HepG2 (cell line): ENCODE measurements at regions not wholly inside any gene's neighbourhood (a gene's known extent, or its start where the extent isn't known, plus 50 kb on each side); places are given as distances from the start of the nearest gene placed in this dataset.

ENCODE experiments used
- ATAC-seq: fragments of 200-7000 bp; cut with Tn5 transposase; 3 replicates; pipeline ENCODE4 v1.9.1; 2020; ENCODE audit warnings: mild to moderate bottlenecking, moderate library complexity
- BruUV-seq: library from RNA; stranded (reverse); fragments of 400-500 nt; replicated peaks from 2 replicates; lab custom pipeline; 2021; lab: Mats Ljungman, UMichigan
- CTCF ChIA-PET: fragments of 300-600 bp; formaldehyde crosslinking; extraction: SDS; loops from one replicate; lab custom pipeline; 2021; ENCODE audit warnings: low total read pairs, inconsistent platforms, low intra/inter-chr PET ratio; lab: Yijun Ruan, JAX
- POLR2A ChIA-PET: fragments of 350-600 bp; sonication (Branson Sonifier 250); formaldehyde crosslinking; loops from one replicate; lab custom pipeline; 2020; ENCODE audit warnings: antibody characterized with exemption, inconsistent platforms; lab: Yijun Ruan, JAX
- DNase-seq: peaks from one replicate; pipeline ENCODE4 v3.0.0-alpha.2; 2015; ENCODE audit warnings: low spot score
- FAIRE-seq: peaks from 3 replicates; lab custom pipeline; 2011; peaks lifted over from hg19 to GRCh38; lab: Jason Lieb, UNC
- H2AFZ ChIP-seq: one replicate; pipeline ENCODE4 v1.6.1; 2011; ENCODE audit warnings: low read length, inconsistent platforms
- H3K27ac ChIP-seq: fragments of 300-600 bp; 3 replicates; pipeline ENCODE4 v1.8.0; 2011; ENCODE audit warnings: mixed run types, mild to moderate bottlenecking, mixed read lengths, low read length, inconsistent platforms; ENCODE audit not compliant: insufficient read depth; ENCODE audit errors: extremely low read length
- H3K27me3 ChIP-seq, 2 experiments: fragments of 200-600 bp in 1 of 2; 2 replicates in 1 of 2; 3 replicates in 1 of 2; pipeline versions ENCODE4 v1.6.0 to v1.8.0; 2011; ENCODE audit warnings: low read length in 2 of 2, mild to moderate bottlenecking in 2 of 2, moderate library complexity in 2 of 2, inconsistent platforms in 1 of 2; ENCODE audit not compliant: insufficient read depth in 2 of 2, control insufficient read depth in 1 of 2
- H3K36me3 ChIP-seq, 2 experiments: fragments of 200-600 bp in 1 of 2; replicated peaks in 1 of 2; 2 replicates in 1 of 2; 3 replicates in 1 of 2; pipeline versions ENCODE4 v1.5.1 to v1.8.0; 2011; ENCODE audit warnings: low read length in 2 of 2, inconsistent platforms in 1 of 2; ENCODE audit not compliant: insufficient read depth in 2 of 2, control insufficient read depth in 1 of 2
- H3K4me1 ChIP-seq: 2 replicates; pipeline ENCODE4 v1.5.1; 2012; ENCODE audit warnings: low read length, inconsistent platforms; ENCODE audit not compliant: insufficient read depth
- H3K4me2 ChIP-seq: 2 replicates; pipeline ENCODE4 v1.6.0; 2011; ENCODE audit warnings: low read depth, low read length, inconsistent platforms
- H3K4me3 ChIP-seq, 3 experiments: fragments of 200-600 bp in 1 of 3; sonication (generic), shearing (Covaris generic) in 1 of 3; replicated peaks in 1 of 3; 2 replicates each; pipeline ENCODE4 v1.5.1; 2011 to 2016; ENCODE audit warnings: low read length in 3 of 3, inconsistent platforms in 2 of 3, low read depth in 2 of 3, mild to moderate bottlenecking in 2 of 3, control low read depth in 1 of 3, mixed read lengths in 1 of 3; ENCODE audit not compliant: insufficient read depth in 1 of 3
- H3K79me2 ChIP-seq: one replicate; pipeline ENCODE4 v1.6.1; 2011; ENCODE audit warnings: low read length, inconsistent platforms; ENCODE audit not compliant: insufficient read depth
- H3K9ac ChIP-seq: 2 replicates; pipeline ENCODE4 v1.6.0; 2011; ENCODE audit warnings: mild to moderate bottlenecking, low read depth, low read length, inconsistent platforms; ENCODE audit not compliant: insufficient read depth
- H3K9me3 ChIP-seq: 2 replicates; pipeline ENCODE4 v1.5.1; 2012; ENCODE audit warnings: mild to moderate bottlenecking, low read length
- H4K20me1 ChIP-seq: 2 replicates; pipeline ENCODE4 v1.6.0; 2011; ENCODE audit warnings: inconsistent platforms, mild to moderate bottlenecking, low read length, moderate library complexity; ENCODE audit not compliant: insufficient read depth
- ATF7 ChIP-seq, 2 experiments: fragments of 450-650 bp in 1 of 2; sonication (generic) in 1 of 2; formaldehyde crosslinking in 1 of 2; IDR thresholded peaks; 2 replicates each; pipeline versions ENCODE4 v1.4.0 to v1.6.1; 2016 to 2020; ENCODE audit warnings: antibody characterized with exemption in 1 of 2, mild to moderate bottlenecking in 1 of 2, missing genetic modification reagents in 1 of 2
- DDIT3 ChIP-seq: sonication (generic); formaldehyde crosslinking; IDR thresholded peaks from 2 replicates; pipeline ENCODE4 v1.4.0; 2020; ENCODE audit warnings: mild to moderate bottlenecking, missing genetic modification reagents
- E2F5 ChIP-seq: sonication (generic); formaldehyde crosslinking; conservative IDR thresholded peaks from 2 replicates; pipeline ENCODE4 v1.4.0; 2020; ENCODE audit warnings: missing genetic modification reagents
- PTBP1 ChIP-seq: fragments of 200-400 bp; formaldehyde crosslinking; IDR thresholded peaks from 2 replicates; pipeline ENCODE4 v1.6.1; 2018; ENCODE audit warnings: low read length, low read depth; ENCODE audit not compliant: poor library complexity, severe bottlenecking
- RFX1 ChIP-seq: fragments of 450-650 bp; IDR thresholded peaks from 2 replicates; pipeline ENCODE4 v1.6.1; 2017
- ZBTB20 ChIP-seq: sonication (generic); formaldehyde crosslinking; IDR thresholded peaks from 2 replicates; pipeline ENCODE4 v1.8.1; 2023; ENCODE audit warnings: missing genetic modification reagents, low read depth, mild to moderate bottlenecking, borderline replicate concordance
- ZNF777 ChIP-seq: sonication (generic); formaldehyde crosslinking; IDR thresholded peaks from 2 replicates; pipeline ENCODE4 v1.4.0; 2020; ENCODE audit warnings: missing genetic modification reagents
- WGBS: methylation state at CpG from one replicate; pipeline ENCODE4 v1.1.6; 2017; ENCODE audit warnings: low lambda C conversion rate; 5-methylcytosine and 5-hydroxymethylcytosine counted together
- in situ Hi-C: cut with HindIII; loops from 2 replicates; pipeline ENCODE4 v1.10.0; 2017; ENCODE audit warnings: low pct_unique_long_range_greater_than_20kb; ENCODE audit not compliant: extremely low pct_ligation_motif_present
- intact Hi-C: fragments of 100-400 bp; cut with micrococcal nuclease; formaldehyde crosslinking; loops from one replicate; pipeline ENCODE4 v1.10.0; 2022; ENCODE audit not compliant: unreplicated experiment
- TF ChIP-seq, protein P1 (sequence below): sonication (generic); formaldehyde crosslinking; IDR thresholded peaks from 2 replicates; pipeline ENCODE4 v1.5.1; 2020; ENCODE audit warnings: mild to moderate bottlenecking, missing genetic modification reagents, borderline replicate concordance

- no peak for TF ChIP-seq DDIT3 (CRISPR knock-in tag)
- TF ChIP-seq ZNF777 (CRISPR knock-in tag): no peak
- TF ChIP-seq PTBP1: no peak
- TF ChIP-seq, protein P1, sequence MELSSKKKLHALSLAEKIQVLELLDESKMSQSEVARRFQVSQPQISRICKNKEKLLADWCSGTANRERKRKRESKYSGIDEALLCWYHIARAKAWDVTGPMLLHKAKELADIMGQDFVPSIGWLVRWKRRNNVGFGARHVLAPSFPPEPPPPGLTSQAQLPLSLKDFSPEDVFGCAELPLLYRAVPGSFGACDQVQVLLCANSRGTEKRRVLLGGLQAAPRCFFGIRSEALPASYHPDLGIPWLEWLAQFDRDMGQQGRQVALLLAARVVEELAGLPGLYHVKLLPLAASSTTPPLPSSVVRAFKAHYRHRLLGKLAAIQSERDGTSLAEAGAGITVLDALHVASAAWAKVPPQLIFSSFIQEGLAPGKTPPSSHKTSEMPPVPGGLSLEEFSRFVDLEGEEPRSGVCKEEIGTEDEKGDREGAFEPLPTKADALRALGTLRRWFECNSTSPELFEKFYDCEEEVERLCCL: no peak
These were observed 69.3 kb upstream of the RGPD5 start (continued) for GRCh38 chr2:109724533-109725460.

- H3K4me2 ChIP-seq: peak overlapping the region; percentile 4; the same call in 1 of the 2 replicates
- no peaks in the 10 kb centered on the region for H3K79me2 ChIP-seq
- WGBS: 30% methylated on average over 16 of the region's 16 CpGs
- CTCF ChIA-PET: no interaction called here
- H3K36me3 ChIP-seq: no peaks in the 10 kb centered on the region
- no peak overlapping the region for H3K9ac ChIP-seq
- FAIRE-seq (peak; percentile 36), ATAC-seq (peak; percentile 57)
- no peak overlapping the region for H3K4me3 ChIP-seq
- no peaks in the 10 kb centered on the region for H4K20me1 ChIP-seq
- no peak overlapping the region for H3K27ac ChIP-seq
- peaks cover 7 to 29% of the 10 kb centered on the region in 2 experiments for H3K27me3 ChIP-seq
- peaks cover 17% of the 10 kb centered on the region for H3K4me1 ChIP-seq
- no peak for TF ChIP-seq ZBTB20 (CRISPR knock-in tag)
- no peak for TF ChIP-seq RFX1
- TF ChIP-seq ATF7 (IDR thresholded peaks at IDR 0.05): no peak
- no peak for TF ChIP-seq ATF7 (CRISPR knock-in tag; IDR thresholded peaks at IDR 0.05)
- TF ChIP-seq E2F5 (CRISPR knock-in tag): no peak
- TF ChIP-seq, all 625 proteins: peak for 0
- no TSS peak for BruUV-seq
- no peak overlapping the region for H2AFZ ChIP-seq
- POLR2A ChIA-PET: no interaction called here
- no peak for DNase-seq
- intact Hi-C loops (no loop called here), in situ Hi-C loops (no loop called here)
- no peaks in the 10 kb centered on the region for H3K9me3 ChIP-seq
These were observed 67.5 kb upstream of the RGPD5 start for GRCh38 chr2:109726379-109727270.
